IPS-NIHi7 (cell line): ENCODE measurements at regions not wholly inside any gene's neighbourhood (a gene's known extent, or its start where the extent isn't known, plus 50 kb on each side); places are given as distances from the start of the nearest gene placed in this dataset.

Experiments used
- DNase-seq: peaks from one replicate; pipeline ENCODE4 v3.0.0; 2012; ENCODE audit warnings: mixed read lengths; ENCODE audit errors: extremely low spot score

DNA sequence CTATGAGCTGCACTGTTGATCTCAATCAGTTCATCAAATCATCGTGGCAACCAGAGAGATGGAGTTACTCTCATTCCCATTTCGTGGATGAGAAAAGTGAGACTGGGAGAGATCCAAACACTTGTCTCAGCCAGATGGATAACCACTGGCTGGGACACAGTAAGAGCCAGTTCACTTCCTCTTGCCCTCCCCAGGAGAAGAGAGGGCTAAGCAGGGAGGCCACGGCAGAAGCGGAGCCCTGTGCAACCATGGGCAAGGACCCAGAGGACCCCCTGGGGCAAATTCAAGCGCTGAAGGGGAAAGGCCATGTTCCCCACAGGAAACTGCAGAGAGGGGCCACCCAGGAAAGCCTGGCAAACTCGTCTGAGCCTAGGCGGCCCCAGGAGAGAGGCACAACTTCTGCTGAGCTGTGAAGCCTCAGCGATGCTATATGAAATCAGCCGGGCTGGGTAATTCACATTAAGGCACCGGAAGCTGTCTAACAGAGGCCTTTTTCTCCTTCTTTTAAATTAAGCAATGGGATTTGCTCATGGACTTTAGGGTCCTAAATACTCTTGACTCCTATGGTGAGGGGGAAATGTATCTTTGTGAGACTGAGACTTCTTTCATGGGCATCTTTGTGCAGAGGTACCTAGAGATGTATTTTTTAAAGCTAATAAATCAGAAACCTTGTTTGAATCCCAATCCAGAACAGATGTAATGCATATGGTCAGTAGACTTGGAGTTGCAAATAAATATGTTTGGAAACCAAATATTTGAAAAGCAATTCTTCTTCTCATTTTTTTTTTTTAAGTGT lies 137.1 kb upstream of the SMIM23 start:
- DNase-seq: no peak

- DNase-seq: no peak
These were observed 136.6 kb upstream of the SMIM23 start for GRCh38 chr5:171649075-171649401.

- DNase-seq: no peak
These were observed 135.0 kb upstream of the SMIM23 start for GRCh38 chr5:171650597-171650996.

GRCh38 chr5:171651102-171651501 lies 134.5 kb upstream of the SMIM23 start:
- no peak for DNase-seq

GRCh38 chr5:171654881-171655280 lies 130.7 kb upstream of the SMIM23 start:
- no peak for DNase-seq

GRCh38 chr5:171657473-171657872 lies 128.1 kb upstream of the SMIM23 start:
- DNase-seq: no peak

- DNase-seq: no peak
These were observed 125.7 kb upstream of the SMIM23 start for GRCh38 chr5:171659896-171660295.

GRCh38 chr5:171660434-171660833 lies 125.2 kb upstream of the SMIM23 start:
- no peak for DNase-seq

DNA sequence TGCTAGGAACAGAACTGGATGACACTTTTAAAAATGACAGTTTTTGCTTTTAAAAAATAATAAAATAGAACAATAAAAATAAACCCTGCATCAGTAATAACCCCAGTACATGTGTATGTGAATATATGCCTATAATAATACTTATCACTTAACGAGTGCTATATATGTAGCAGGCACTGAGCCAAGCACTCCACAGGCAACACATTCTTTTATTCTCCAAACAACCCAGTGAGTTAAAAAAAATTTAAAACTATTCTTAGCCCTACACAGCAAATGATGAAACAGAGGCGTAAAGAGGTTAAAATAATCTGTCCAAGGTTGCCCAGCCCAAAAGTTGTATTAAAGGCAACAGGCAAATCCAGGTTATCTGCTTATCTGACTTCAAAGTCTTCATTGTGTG lies 124.5 kb upstream of the SMIM23 start:
- no peak for DNase-seq

DNA sequence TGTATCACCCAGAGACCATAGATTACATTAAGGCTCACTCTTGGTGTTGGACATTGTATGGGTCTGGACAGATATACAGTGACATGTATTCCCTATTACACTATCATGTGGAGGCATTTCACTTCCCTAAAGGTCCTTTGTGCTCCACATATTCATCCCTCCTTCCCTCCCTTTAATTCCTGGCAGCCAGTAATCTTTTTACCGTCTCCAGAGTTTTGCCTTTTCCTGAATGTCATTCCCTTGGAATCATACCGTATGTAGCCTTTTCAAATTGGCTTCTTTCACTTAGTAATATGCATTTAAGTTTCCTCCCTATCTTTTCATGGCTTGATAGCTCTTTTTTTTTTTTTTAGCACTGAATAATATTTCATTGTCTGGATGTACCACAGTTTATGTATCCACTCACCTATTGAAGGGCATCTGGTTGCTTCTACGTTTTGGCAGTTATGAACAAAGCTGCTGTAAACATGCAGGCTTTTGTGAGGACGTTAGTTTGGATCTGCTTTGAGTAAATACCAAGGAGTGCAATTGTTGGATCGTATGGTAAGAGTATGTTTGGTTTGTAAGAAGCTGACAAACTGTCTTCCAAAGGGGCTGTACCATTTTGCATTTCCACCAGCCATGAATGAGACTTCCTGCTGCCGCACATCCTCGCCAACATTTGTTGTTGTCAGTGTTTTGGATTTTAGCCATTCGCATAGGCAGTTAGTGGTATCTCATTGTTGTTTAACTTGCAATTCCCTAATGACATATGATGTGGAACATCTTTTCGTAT lies 122.1 kb upstream of the SMIM23 start:
- DNase-seq: no peak

DNA sequence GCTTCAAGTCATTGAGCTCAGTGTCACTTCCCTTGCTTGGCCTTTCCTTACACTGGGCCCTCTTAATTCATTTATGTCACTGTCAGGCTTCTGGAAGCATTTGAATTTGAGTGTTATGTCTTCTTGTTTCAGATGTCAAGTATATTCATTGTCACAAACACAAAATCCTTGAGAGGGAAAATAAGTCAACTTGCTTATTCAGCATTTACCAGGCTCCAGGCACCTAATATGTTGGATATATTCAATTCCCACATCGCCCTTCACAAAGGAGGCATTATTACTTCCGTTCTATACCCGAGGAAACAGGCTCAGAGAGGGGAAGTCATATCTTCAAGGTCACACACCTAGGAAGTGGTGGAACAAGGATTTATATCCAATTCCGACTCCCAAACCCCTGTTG lies 121.1 kb upstream of the SMIM23 start:
- DNase-seq: no peak

- no peak for DNase-seq
These were observed 118.8 kb upstream of the SMIM23 start for GRCh38 chr5:171666815-171667214.

- peak; percentile 86 for DNase-seq
These were observed 118.1 kb upstream of the SMIM23 start for GRCh38 chr5:171667341-171668096.

DNA sequence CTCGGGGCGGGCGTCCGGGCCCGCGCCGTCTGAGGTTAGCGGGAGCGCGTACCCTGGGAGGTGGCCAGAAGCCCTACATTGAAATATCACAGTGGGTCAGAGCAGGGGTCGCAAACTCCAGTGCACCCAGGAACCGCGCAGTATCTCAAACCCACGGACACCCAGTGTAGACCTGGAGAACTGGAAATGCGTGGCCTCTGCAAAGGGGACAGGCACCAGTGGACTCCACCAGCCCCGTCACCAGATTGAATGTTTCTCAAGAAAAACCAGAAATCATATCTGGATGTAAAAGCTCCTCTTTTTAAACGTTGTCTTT lies 117.6 kb upstream of the SMIM23 start:
- no peak for DNase-seq

GRCh38 chr5:171669571-171669970 lies 116.0 kb upstream of the SMIM23 start:
- DNase-seq: no peak

GRCh38 chr5:171672556-171672955 lies 113.1 kb upstream of the SMIM23 start:
- no peak for DNase-seq

GRCh38 chr5:171673328-171673727 lies 112.3 kb upstream of the SMIM23 start:
- no peak for DNase-seq

DNA sequence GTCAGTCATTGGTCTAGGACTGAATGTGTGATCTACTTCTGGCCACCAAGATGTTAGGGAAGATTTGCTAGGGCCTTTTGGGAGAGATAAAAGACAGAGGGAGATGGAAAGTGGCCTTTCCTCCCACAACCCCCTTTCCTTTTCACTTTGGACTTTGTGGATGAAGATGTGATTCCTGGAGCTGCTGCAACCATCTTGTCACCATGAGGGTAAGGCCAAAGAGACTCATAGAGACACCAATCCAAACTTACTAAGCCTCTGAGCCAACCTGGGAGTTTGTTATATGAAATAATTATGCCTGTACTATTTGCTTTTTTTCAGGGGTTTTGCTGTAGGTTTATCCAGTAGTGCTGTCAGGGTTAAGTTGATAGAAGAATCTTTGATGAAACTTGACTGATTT lies 111.8 kb upstream of the SMIM23 start:
- DNase-seq: no peak

DNA sequence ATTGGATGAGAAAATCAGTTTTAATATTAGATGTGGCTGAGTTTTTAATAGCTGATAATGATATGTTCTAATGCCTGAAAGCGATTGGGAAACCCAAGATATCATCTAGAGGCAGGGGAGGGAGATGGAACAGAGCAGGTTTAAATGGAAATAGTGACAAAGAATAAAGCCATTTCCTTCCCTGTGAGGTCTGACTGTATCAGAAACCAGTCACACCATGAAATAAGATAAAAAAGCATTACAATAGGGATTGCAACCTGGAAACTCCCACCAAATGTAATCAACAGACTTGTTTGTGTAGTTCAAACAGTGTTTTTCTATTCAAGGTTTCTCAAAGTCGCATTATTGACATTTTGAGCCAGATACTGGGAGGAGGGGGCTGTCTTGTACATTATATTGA lies 110.1 kb upstream of the SMIM23 start:
- DNase-seq: no peak

- DNase-seq: no peak
These were observed 109.2 kb upstream of the SMIM23 start for GRCh38 chr5:171676286-171676944.

DNA sequence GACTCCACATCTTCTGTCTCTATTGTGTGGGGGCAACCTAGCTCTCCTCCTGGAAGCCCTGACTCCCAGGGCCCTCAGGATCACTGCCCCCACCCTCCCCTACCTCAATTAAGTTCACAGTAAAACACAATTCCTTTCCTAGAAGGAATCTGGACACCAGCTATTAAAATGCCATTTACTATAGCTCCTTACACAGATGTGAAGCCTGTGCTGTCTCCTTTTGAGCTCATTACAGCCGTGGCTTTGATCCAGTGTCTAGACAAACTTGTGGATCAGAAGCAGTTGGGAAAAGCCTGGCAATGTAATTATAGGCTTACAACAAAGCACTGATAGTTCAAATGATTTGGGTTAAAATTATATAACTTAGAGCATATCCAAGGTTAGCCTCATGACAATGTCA lies 107.0 kb upstream of the SMIM23 start:
- no peak for DNase-seq

DNA sequence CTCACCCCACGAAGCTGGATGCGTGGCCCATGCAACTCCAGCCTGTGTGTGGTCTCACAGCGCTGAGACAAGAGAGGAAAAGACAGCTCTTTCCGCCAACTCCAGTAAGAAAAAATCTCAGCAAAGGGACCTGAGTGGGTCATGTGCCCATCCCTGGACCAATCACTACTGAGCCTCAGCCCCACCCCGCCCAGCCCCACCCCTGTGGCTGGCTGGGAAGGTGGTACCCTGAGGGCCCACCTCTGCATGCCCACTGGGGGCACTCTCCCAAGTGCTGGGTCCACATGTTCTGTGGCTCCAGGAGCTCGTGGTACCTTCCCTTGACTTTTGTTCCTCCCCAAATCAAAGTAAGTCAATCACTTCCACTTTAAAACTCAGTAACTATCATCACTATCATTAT lies 105.1 kb upstream of the SMIM23 start:
- peak; percentile 68 for DNase-seq
